Stimulated activated CD4-positive, alpha-beta T cell treated with anti-CD3 and anti-CD28 coated beads, TNF-alpha, amount 100 ng/mL, for 48 hours (primary cell): ENCODE measurements at regions not wholly inside any gene's neighbourhood (a gene's known extent, or its start where the extent isn't known, plus 50 kb on each side); places are given as distances from the start of the nearest gene placed in this dataset.

Source experiments
- DNase-seq, 3 donors: peaks; one replicate each; pipeline ENCODE4 v3.0.0-alpha.2; 2020; ENCODE audit warnings: low read depth in 3 of 3

- no peak for DNase-seq
These were observed 292.4 kb upstream of the NFE2L3 start for GRCh38 chr7:25859412-25860274.

DNA sequence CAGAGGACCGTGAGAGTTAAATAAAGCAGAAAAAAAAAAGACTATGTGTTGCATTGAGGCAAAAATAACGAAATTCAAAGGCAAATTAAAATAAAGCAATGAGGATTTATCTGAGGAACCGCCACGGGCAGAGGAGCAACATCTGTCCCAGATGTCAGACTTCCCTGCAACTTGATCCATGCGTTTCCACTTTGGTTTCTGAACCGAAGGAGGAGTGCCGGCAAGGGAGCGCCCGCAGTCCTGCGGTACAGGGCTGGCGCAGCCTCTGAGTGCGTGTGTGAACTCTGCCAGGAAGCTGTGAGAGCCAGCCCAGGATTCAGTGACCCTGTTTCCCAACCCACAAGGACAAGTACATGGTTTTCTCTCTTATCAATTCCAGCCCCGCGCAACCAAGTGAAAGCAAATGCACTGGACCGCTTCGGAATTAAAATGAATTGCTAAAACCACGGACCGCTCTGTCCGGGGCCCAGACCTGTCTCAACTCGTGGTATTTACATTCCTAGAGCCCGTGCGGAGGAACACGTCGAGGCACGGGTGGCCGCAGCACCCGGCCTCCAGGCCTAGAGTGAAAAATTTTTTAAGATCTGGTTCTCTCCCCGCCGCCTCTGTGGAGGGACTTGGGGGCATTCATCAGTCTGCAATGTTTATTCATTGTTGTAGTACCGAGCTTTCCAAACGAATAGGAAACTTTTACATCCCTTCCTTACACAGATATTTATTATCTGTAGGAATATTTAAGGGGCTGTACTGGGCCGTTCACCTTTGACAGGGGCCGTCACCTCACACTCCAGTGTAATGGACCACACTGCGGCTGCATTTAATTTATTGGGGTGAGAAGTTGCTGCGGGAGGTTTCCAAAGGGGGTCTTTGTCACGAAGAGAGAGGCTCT is 291.5 kb upstream of the NFE2L3 start:
- no peak for DNase-seq

- no peak for DNase-seq
These were observed 290.9 kb upstream of the NFE2L3 start for GRCh38 chr7:25861164-25861496.

GRCh38 chr7:25861601-25862260 is 290.3 kb upstream of the NFE2L3 start:
- no peak for DNase-seq

DNA sequence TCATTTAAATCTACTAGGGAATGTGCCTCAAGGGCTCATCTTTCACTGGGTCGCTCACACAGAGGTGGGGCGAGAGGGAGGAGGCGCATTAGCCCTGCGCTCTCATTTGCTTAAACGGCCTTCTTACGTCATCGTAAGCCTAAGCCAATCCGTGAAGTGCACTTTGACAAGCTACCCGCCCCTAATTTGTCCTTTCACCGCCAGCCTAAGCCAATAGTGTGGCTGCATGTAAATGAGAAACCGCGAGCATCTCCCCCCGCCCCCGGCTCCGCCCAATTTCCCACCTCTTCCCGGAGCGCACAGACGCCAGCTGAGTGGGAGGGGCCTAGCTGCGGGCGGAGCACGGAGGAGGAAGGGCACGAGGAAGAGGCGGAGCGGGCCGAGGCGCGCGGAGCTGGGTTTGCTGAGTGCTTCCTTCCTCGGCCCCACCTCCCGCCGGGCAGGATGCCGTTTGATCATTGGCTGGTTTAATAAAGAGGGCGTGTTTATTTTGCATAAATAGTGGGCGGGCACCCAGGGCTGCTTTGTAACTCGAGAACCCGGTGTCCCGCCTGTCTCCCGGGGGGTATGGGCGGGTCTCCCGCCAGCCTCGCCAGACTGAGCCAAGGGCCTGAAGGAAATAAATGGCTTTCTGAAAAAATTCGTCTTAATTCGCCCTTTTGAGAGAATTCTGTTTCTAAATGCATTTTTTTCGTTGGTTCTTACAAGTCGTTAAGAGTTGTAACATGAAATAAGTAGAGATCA is 289.6 kb upstream of the NFE2L3 start:
- peak; percentile 78 to 96 (median 92) for DNase-seq

DNA sequence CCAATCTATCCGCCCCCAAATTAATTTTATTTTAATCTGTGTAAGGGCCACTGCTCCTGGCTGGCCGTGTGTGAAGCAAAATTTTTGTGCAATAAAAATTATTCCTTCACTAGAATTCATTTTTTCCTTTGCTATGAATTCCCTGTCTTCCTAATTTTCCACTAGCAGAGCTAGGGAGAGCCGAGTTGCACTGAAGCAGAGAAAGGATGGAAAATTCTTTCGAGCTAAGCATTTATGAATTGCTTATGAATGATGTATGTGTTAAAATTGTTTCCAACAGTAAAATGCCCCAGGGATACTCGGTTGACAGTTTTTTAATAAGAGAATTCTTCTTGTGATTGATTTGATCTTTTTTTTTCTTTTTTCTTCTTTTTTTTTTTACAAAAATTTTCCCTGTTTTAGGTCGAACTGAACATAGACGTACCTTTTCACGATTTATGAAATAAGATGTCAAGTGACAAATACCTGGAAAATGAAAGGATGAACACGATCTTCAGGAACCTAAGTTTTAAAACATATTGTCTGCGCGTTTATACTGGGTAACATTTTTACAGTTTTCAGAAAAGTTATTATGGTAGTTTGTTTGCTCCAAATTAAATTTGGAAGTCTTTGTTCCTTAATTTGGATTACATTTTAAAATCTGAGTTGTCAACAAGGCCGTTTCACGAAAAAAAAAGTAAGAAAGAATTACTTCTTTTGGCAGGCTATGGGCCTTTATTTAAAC is 288.8 kb upstream of the NFE2L3 start:
- DNase-seq = no peak

GRCh38 chr7:25863729-25864110 is 288.3 kb upstream of the NFE2L3 start:
- no peak for DNase-seq

- DNase-seq = no peak
These were observed 287.5 kb upstream of the NFE2L3 start for GRCh38 chr7:25864511-25864910.

- DNase-seq = no peak
These were observed 286.9 kb upstream of the NFE2L3 start for GRCh38 chr7:25864943-25865751.

GRCh38 chr7:25868509-25868908 is 283.5 kb upstream of the NFE2L3 start:
- no peak for DNase-seq

DNA sequence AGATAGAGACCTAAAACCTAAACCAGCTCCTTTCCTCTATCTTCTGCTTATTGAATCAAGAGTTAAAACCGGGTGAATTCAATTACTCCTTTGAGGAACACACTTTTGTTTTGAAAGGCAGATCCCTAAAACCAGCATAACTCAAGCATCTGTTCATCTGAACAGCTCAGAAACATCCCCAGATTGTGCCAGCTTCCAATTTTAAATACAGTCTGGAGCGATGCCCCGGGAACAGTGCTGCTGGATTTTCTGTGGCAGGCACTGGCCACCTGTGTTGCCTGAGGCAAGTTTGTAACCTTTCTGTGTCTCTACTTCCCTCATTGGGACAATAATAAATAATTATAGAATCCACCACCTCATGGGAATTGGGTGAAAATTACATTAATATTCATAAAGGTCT is 281.4 kb upstream of the NFE2L3 start:
- DNase-seq = no peak

GRCh38 chr7:25876092-25876491 is 275.9 kb upstream of the NFE2L3 start:
- no peak for DNase-seq

- no peak for DNase-seq
These were observed 273.9 kb upstream of the NFE2L3 start for GRCh38 chr7:25877802-25878789.

GRCh38 chr7:25879799-25880198 is 272.2 kb upstream of the NFE2L3 start:
- no peak for DNase-seq

DNA sequence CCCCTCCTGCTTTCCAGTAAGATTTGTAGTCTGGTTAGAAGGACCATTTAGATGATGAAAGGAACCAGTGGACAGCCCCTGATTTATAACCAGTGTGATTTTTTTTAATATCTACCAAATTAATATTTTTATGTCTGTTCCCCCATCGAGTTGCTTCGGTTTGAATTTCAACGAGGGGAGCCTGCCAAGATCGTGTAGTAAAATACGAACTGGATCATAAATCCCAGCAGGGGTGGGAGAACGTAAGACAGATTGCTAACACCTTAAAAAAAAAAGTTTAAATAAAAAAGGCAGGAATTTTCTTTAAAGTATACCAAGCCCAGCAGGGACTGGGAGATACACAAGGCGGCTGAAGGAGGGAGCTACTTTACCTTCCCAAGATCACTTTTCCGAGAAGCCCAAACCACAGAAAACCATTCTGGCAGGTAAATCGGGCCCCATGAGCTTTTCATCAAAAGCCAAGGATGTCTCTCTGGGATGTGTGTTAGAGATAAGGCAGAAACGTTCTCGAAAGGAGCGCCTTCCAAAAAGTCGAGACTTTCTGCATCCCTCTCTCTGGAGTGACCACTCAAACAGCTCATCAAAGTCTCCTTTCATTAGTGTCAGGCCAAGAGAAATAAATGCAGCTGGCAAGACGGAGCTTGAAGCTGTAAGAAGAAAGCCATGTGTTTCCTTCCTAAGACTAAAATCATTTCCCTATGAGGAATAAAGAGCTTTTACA is 270.5 kb upstream of the NFE2L3 start:
- DNase-seq = no peak

- no peak for DNase-seq
These were observed 269.7 kb upstream of the NFE2L3 start for GRCh38 chr7:25882151-25882773.

DNA sequence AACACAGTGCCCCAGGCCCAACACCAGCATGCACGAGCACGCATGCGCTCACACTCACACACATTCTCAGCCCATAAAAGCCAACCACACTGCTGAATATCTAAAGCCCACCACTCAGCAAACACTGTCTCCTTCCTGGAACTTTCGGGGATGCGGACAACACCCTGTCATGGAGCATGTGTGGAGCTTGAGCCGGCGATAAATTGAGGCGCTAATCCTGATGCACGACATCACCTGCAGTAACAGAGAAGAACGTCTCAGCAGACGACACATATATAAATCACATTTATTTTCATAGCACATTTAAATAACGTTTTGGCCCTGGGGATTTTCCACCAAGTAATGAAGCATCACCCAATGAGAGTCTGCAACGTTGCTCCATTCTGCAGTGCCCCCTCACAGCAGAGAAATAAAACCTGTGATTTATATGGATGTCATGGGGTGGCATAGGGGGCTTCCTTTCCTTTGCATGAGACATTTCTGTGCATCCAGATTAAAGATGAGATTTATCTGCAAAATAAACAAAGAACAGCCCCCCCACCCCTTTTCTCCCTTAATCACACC is 267.7 kb upstream of the NFE2L3 start:
- DNase-seq = no peak
